ENCODE measurements at regions not wholly inside any gene's neighbourhood (a gene's known extent, or its start where the extent isn't known, plus 50 kb on each side); places are given as distances from the start of the nearest gene placed in this dataset.
A peak's percentile ranks its signal among the peaks of the same experiment; 100 is the strongest.
"Not testable (repeated sequence)": the region's sequence is repeated elsewhere in the genome, so short reads cannot be mapped to it uniquely, and the experiment has no call there.

GRCh38 chr7:82506702-82507101 is 63.1 kb upstream of the CACNA2D1 start:
- Histone ChIP-seq H3K9me3 (no peaks in the 10 kb centered on the region), H3K4me3 (no peak overlapping the region), H3K36me3 (ENCODE audit: low read depth) (no peaks in the 10 kb centered on the region), H3K4me1 (ENCODE audit: low read depth) (no peaks in the 10 kb centered on the region)
- TF ChIP-seq CTCF (IDR thresholded peaks at IDR 0.05), result no peak
- ATAC-seq (no peak), DNase-seq (peak in 1 of 3 donors; percentile 39)
- intact Hi-C loops (cut with DNase I, micrococcal nuclease), result no loop called here

GRCh38 chr7:82506208-82506607 is 62.6 kb upstream of the CACNA2D1 start:
- Histone ChIP-seq H3K9me3 (no peaks in the 10 kb centered on the region), H3K36me3 (ENCODE audit: low read depth) (no peaks in the 10 kb centered on the region), H3K4me1 (ENCODE audit: low read depth) (no peaks in the 10 kb centered on the region), H3K4me3 (no peak overlapping the region)
- ATAC-seq (no peak), DNase-seq (no peak)
- intact Hi-C loops (cut with DNase I, micrococcal nuclease), result no loop called here
- TF ChIP-seq CTCF (IDR thresholded peaks at IDR 0.05), result no peak

- no peak for ATAC-seq
- Histone ChIP-seq H3K9me3 (no peaks in the 10 kb centered on the region), H3K4me3 (no peak overlapping the region), H3K36me3 (ENCODE audit: low read depth) (no peaks in the 10 kb centered on the region), H3K4me1 (ENCODE audit: low read depth) (no peaks in the 10 kb centered on the region)
- TF ChIP-seq CTCF (IDR thresholded peaks at IDR 0.05), result no peak
- DNase-seq, result no peak
- intact Hi-C loops (cut with DNase I, micrococcal nuclease), result no loop called here
Measured at GRCh38 chr7:82501346-82501745, 57.8 kb upstream of the CACNA2D1 start.

- H3K9me3 ChIP-seq; intact Hi-C loops (cut with DNase I, micrococcal nuclease); H3K4me3 ChIP-seq; DNase-seq; H3K4me1 ChIP-seq (ENCODE audit: low read depth); ATAC-seq; H3K36me3 ChIP-seq (ENCODE audit: low read depth): not testable (repeated sequence)
Measured at GRCh38 chr7:82499546-82499945, 56.0 kb upstream of the CACNA2D1 start.

- intact Hi-C loops (cut with DNase I, micrococcal nuclease), result no loop called here
- TF ChIP-seq CTCF (IDR thresholded peaks at IDR 0.05), result no peak
- no peaks in the 10 kb centered on the region for H3K4me1 ChIP-seq (ENCODE audit: low read depth)
- DNase-seq, result no peak
- H3K36me3 ChIP-seq (ENCODE audit: low read depth), result no peaks in the 10 kb centered on the region
- no peaks in the 10 kb centered on the region for H3K9me3 ChIP-seq
- no peak for ATAC-seq
- no peak overlapping the region for H3K4me3 ChIP-seq
Measured at GRCh38 chr7:82494420-82494819, 50.8 kb upstream of the CACNA2D1 start.
